AG10803 (cell line): ENCODE measurements at regions not wholly inside any gene's neighbourhood (a gene's known extent, or its start where the extent isn't known, plus 50 kb on each side); places are given as distances from the start of the nearest gene placed in this dataset.

Experiments
- DNase-seq: peaks from one replicate; pipeline ENCODE4 v3.0.0; 2010; ENCODE audit warnings: low read depth
- H3K4me3 ChIP-seq: 2 replicates; pipeline ENCODE4 v1.5.1; 2011; ENCODE audit warnings: mild to moderate bottlenecking, low read length, control low read depth
- TF ChIP-seq, protein P1 (sequence below): conservative IDR thresholded peaks from 2 replicates; pipeline ENCODE4 v1.5.1; 2011; ENCODE audit warnings: mild to moderate bottlenecking, low read length, control low read depth, inconsistent platforms

DNA sequence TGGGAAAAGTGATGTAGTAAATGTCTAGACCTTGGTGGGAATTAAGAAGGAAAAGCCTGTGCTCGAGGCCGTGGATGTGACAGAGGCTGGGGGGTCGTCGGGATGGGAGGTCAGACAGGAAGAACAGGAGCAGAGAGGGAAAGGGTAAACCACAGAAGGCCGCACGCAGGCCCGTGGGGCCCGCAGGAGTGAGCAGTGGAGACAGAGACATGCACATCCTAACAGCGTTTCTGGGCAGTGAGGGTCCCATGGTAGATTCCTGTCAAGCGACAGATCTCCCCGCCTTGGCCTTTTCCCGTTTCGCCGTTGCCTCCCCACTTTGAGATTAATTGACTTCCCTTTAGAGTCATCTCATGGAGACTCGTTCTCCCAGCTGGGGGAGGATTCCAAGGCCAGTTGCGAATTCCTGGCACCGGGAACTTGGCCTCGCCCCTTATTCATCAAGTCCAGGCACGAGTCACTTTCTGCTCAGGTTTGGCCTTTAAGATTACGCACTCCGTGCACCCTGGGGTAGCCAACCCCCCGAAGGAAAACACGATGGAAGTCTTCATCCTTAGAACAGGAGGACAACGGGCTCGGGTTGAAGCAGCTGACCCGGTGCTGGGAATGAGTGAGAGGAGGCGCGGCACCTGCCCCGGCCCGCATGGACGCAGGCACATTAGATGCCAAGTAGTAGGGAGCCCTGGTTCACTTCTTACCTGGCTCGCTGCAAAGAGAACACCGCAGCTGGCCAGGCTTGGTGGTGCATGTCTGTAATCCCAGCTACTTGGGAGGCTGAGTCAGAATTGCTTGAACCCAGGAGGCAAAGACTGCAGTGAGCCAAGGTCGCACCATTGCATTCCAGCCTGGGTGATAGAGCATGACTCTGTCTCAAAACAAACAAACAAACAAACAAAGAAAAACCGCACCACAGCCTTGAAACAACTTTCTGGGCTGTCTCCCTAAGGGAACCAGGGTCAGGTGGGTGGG, 315.2 kb upstream of the SHH start:
- TF ChIP-seq, protein P1, sequence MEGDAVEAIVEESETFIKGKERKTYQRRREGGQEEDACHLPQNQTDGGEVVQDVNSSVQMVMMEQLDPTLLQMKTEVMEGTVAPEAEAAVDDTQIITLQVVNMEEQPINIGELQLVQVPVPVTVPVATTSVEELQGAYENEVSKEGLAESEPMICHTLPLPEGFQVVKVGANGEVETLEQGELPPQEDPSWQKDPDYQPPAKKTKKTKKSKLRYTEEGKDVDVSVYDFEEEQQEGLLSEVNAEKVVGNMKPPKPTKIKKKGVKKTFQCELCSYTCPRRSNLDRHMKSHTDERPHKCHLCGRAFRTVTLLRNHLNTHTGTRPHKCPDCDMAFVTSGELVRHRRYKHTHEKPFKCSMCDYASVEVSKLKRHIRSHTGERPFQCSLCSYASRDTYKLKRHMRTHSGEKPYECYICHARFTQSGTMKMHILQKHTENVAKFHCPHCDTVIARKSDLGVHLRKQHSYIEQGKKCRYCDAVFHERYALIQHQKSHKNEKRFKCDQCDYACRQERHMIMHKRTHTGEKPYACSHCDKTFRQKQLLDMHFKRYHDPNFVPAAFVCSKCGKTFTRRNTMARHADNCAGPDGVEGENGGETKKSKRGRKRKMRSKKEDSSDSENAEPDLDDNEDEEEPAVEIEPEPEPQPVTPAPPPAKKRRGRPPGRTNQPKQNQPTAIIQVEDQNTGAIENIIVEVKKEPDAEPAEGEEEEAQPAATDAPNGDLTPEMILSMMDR: no peak
- DNase-seq: no peak
- no peak overlapping the region for H3K4me3 ChIP-seq

DNA sequence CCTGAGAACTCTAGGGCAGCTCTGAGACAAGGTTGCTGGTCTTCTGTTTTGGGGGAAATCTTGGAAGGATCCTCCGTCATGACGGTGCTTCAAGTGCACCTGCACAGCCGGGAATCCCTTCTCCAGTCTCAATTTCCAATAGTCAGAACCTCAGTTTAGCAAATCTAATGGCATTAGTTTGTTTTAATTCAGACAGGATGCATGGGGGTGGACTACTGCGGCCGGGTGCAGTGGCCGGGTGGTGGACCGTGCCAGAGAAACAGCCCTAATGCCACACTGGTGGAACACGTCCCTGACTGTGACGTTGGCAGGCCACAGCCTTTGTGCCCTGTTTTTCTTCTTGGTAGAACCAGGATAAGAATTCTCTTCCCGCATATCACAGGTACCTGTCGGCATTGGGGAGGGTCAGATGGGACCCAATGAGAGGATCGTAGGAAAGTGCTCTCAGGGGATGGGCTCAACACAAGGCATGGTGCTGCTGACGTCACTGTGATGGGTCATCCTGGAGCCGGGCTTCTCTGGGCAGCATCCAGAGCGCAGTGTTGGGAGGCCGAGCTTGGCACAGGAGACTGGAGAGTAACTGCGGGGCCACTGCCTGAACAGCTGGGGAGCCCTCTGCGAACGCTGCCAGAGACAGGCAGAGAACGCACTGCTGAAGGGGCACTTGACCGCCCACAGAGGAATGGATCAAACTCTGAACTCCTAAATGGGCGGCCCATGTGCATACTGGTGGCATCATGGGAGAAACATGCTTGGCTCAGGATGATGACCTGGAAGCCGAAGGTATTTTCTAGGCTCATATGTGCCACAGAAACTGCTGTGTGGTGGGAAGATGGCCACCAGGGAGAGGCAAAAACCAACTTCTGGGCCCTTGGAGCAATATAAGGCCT, 313.8 kb upstream of the SHH start:
- DNase-seq: no peak
- TF ChIP-seq, protein P1: no peak
- H3K4me3 ChIP-seq: no peak overlapping the region

DNA sequence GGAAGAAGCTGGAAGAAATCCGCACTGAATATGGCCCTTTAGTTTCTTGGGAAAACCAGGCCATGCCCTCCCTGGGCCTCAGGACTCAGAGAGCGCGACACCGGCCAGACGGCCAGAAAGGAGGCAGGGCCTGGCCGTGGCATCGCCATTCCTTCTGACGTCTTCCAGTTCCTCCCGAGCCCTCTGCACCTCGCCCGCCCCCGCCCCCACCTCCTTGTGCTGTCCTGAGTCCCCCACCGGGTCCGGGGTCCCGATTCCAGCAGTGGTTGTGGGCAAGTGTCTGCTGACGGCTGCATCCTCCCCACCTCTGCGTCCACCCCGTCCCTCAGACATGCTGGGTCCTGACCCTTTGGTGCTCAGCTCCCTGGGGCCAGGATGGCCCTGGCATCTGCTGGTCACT, 312.1 kb upstream of the SHH start:
- TF ChIP-seq, protein P1: no peak
- no peak for DNase-seq
- H3K4me3 ChIP-seq: no peak overlapping the region

DNA sequence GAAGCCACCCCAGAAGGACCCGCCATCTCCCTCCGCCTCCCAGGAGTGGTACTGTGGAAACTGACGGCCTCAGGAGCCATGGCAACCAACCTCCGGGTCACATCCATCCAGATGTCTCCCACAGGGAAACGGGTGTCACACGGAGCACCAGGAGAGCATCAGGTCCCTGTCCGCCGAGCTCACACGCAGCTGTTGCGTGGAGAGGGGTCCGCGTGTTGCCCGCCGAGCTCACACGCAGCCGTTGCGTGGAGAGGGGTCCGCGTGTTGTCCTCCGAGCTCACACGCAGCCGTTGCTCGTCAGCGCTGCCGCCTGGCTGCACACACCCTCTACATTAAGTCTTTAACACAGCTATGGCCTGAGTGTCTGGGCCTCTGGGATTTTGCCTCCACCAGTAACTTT, 311.1 kb upstream of the SHH start:
- no peak for DNase-seq
- TF ChIP-seq, protein P1: no peak
- no peak overlapping the region for H3K4me3 ChIP-seq

DNA sequence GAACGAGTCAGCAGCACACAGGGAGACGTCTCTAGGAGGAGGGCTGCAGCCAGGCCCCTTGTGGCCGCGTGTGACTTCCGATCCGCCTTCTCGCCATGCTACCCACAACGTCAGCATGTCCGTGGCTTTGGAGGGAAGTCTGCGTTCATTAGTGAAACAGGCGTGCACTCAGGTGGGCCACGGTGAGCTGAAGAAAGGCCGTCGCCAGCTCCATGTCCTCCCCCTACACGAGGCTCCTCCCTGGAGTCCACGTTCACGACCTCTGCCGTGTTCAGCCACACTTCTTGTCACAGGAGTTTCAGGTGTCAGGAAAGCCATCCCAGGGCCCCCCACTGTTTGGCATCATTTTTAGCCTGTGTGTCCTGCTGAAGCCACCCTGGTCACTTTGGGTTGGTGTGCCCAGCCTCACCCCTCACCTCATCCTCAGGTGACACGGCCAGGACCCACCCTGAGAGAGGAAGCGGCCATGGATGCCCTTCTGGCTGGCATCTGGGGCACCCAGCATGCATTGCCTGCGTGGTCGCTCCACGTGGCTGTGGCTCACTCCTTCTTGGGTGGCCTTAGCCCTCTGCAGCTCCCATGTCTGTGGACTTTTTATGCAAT, 310.6 kb upstream of the SHH start:
- TF ChIP-seq, protein P1: no peak
- no peak for DNase-seq
- H3K4me3 ChIP-seq: no peak overlapping the region

DNA sequence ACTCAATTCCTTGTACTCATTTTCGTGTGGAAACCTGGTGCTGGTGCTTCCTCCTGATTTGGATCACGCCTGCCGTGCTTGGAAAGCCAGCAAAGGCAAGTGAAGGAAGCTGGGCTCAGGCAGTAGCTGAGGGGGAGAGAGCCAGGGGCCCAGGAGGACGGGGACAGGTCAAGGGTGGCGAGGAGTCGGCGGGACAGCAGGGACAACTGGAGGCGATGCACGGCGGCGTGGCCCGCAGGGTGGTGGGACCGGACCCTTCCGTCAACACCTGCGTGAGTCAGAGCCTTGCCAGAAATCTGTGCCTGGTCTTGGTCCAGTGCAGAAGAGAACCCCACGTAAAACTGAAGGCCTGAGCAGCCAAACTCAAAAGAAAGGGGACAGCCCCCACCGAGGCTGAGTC, 309.7 kb upstream of the SHH start:
- no peak for DNase-seq
- TF ChIP-seq, protein P1: no peak
- no peak overlapping the region for H3K4me3 ChIP-seq
